Sciatic nerve (tissue), 2 donors: ENCODE measurements at regions not wholly inside any gene's neighbourhood (a gene's known extent, or its start where the extent isn't known, plus 50 kb on each side); places are given as distances from the start of the nearest gene placed in this dataset.
A peak's percentile ranks its signal among the peaks of the same experiment; 100 is the strongest.

Source experiments
- ATAC-seq: fragments of 200-7000 bp; cut with Tn5 transposase; one replicate; pipeline ENCODE4 v1.9.1; 2020; ENCODE audit warnings: mild to moderate bottlenecking, moderate library complexity
- DNase-seq: peaks from one replicate; pipeline ENCODE4 v3.0.0-alpha.2; 2020; ENCODE audit warnings: low spot score
- intact Hi-C: fragments of 100-400 bp; cut with DNase I; formaldehyde crosslinking; loops from one replicate; pipeline ENCODE4 v1.14.2; 2022
- donor health status: DM: no; HTN: no; CAD: no.
- donor health status: DM: no; HTN: no; CAD: no.

GRCh38 chr1:175870217-175870616 is 126.8 kb upstream of the TNR start:
- intact Hi-C loops = no loop called here
- no peak for ATAC-seq
- DNase-seq = no peak

GRCh38 chr1:175866776-175867175 is 123.4 kb upstream of the TNR start:
- DNase-seq = no peak
- ATAC-seq = no peak
- intact Hi-C loops = no loop called here

GRCh38 chr1:175865041-175865766 is 121.8 kb upstream of the TNR start:
- intact Hi-C loops = no loop called here
- DNase-seq (no peak), ATAC-seq (peak; percentile 54)

- DNase-seq (no peak), ATAC-seq (no peak)
- intact Hi-C loops = no loop called here
These were observed 121.2 kb upstream of the TNR start for GRCh38 chr1:175864625-175865024.

- intact Hi-C loops = no loop called here
- ATAC-seq (no peak), DNase-seq (no peak)
These were observed 120.8 kb upstream of the TNR start for GRCh38 chr1:175864183-175864582.

GRCh38 chr1:175863299-175864050 is 120.1 kb upstream of the TNR start:
- no peak for ATAC-seq
- DNase-seq = no peak
- intact Hi-C loops = no loop called here

- no peak for ATAC-seq
- intact Hi-C loops = no loop called here
- DNase-seq = no peak
These were observed 119.0 kb upstream of the TNR start for GRCh38 chr1:175862408-175862807.

GRCh38 chr1:175861626-175862367 is 118.4 kb upstream of the TNR start:
- no peak for DNase-seq
- ATAC-seq = no peak
- intact Hi-C loops = no loop called here

GRCh38 chr1:175857756-175858155 is 114.4 kb upstream of the TNR start:
- intact Hi-C loops = no loop called here
- no peak for ATAC-seq
- DNase-seq = no peak

GRCh38 chr1:175853681-175854080 is 110.3 kb upstream of the TNR start:
- ATAC-seq = no peak
- intact Hi-C loops = no loop called here
- no peak for DNase-seq

GRCh38 chr1:175851749-175852148 is 108.4 kb upstream of the TNR start:
- DNase-seq (no peak), ATAC-seq (no peak)
- intact Hi-C loops = no loop called here

GRCh38 chr1:175848329-175848728 is 104.9 kb upstream of the TNR start:
- no peak for DNase-seq
- ATAC-seq = no peak
- intact Hi-C loops = no loop called here

- ATAC-seq (no peak), DNase-seq (no peak)
- intact Hi-C loops = no loop called here
These were observed 102.6 kb upstream of the TNR start for GRCh38 chr1:175845985-175846384.

GRCh38 chr1:175845338-175845737 is 101.9 kb upstream of the TNR start:
- ATAC-seq (no peak), DNase-seq (no peak)
- intact Hi-C loops = no loop called here

GRCh38 chr1:175844877-175845276 is 101.5 kb upstream of the TNR start:
- intact Hi-C loops = no loop called here
- DNase-seq (no peak), ATAC-seq (no peak)

- DNase-seq (no peak), ATAC-seq (no peak)
- intact Hi-C loops = no loop called here
These were observed 99.2 kb upstream of the TNR start for GRCh38 chr1:175842550-175842949.

- intact Hi-C loops = no loop called here
- DNase-seq (no peak), ATAC-seq (no peak)
These were observed 98.4 kb upstream of the TNR start for GRCh38 chr1:175841738-175842187.

GRCh38 chr1:175840787-175841186 is 97.4 kb upstream of the TNR start:
- DNase-seq (no peak), ATAC-seq (no peak)
- intact Hi-C loops = no loop called here

GRCh38 chr1:175839779-175840669 is 96.6 kb upstream of the TNR start:
- intact Hi-C loops = no loop called here
- ATAC-seq (no peak), DNase-seq (no peak)
